Mucosa of descending colon (tissue), 3 donors: ENCODE measurements at regions not wholly inside any gene's neighbourhood (a gene's known extent, or its start where the extent isn't known, plus 50 kb on each side); places are given as distances from the start of the nearest gene placed in this dataset.

ENCODE experiments used
- ATAC-seq: fragments of 200-7000 bp; cut with Tn5 transposase; one replicate; pipeline ENCODE4 v1.9.1; 2020; ENCODE audit warnings: mild to moderate bottlenecking, moderate library complexity
- DNase-seq, 3 donors: peaks; one replicate each; pipeline ENCODE4 v3.0.0-alpha.2; 2020
- H3K36me3 ChIP-seq: fragments of 200-600 bp; one replicate; pipeline ENCODE4 v1.8.0; 2021; ENCODE audit warnings: low read depth, mild to moderate bottlenecking
- H3K4me1 ChIP-seq: fragments of 200-600 bp; one replicate; pipeline ENCODE4 v1.8.0; 2021; ENCODE audit warnings: low read depth, mild to moderate bottlenecking
- H3K4me3 ChIP-seq: fragments of 200-600 bp; one replicate; pipeline ENCODE4 v1.8.0; 2021; ENCODE audit warnings: mild to moderate bottlenecking
- H3K9me3 ChIP-seq: fragments of 200-600 bp; one replicate; pipeline ENCODE4 v1.8.0; 2021; ENCODE audit warnings: mild to moderate bottlenecking
- intact Hi-C, 2 donors: fragments of 100-400 bp; cut with DNase I in 1 of 2; cut with micrococcal nuclease in 1 of 2; formaldehyde crosslinking; loops; one replicate each; pipeline versions ENCODE4 v1.11.0 to v1.11.1; 2022; cut with DNase I, micrococcal nuclease
- TF ChIP-seq, protein P1 (sequence below): fragments of 200-600 bp; IDR thresholded peaks from one replicate; pipeline ENCODE4 v1.8.0; 2022; ENCODE audit warnings: antibody characterized with exemption, mild to moderate bottlenecking
- donor health status: DM: no; HTN: no; CAD: no; lungs with moderate emphysema.
- donor health status: DM: no; HTN: no; CAD: no.
- donor health status: DM: no; HTN: yes; CAD: no.

DNA sequence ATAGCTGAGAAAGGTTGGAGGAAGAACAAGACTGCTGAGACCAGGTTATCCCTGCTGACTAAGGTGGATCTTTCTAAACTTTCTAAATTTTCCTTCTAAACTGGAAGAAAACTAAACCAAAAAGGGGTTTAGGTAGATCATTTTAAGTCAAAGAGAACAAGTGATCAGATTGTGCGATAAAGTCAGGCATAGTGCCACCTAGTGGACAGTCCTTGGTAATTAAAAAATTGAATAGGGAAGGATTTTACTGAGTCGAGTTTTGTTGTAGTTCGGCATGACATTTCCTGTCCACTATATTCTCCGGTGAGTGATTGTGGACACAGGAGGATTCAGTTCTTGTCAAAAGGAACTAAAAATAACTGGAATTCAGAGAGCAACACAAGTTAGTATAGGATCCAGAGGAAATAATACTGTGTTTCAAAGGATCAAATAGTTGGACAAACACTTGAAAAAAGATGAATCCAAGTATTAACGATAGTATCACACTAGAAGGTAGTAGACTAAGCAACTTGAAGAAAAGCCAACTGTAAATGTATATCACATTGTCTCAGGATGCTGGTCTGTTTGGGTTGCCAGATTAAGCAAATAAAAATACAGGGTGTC, 1236.4 kb downstream of the FAM181B start:
- H3K4me3 ChIP-seq: no peak overlapping the region
- H3K36me3 ChIP-seq: no peaks in the 10 kb centered on the region
- TF ChIP-seq, protein P1, sequence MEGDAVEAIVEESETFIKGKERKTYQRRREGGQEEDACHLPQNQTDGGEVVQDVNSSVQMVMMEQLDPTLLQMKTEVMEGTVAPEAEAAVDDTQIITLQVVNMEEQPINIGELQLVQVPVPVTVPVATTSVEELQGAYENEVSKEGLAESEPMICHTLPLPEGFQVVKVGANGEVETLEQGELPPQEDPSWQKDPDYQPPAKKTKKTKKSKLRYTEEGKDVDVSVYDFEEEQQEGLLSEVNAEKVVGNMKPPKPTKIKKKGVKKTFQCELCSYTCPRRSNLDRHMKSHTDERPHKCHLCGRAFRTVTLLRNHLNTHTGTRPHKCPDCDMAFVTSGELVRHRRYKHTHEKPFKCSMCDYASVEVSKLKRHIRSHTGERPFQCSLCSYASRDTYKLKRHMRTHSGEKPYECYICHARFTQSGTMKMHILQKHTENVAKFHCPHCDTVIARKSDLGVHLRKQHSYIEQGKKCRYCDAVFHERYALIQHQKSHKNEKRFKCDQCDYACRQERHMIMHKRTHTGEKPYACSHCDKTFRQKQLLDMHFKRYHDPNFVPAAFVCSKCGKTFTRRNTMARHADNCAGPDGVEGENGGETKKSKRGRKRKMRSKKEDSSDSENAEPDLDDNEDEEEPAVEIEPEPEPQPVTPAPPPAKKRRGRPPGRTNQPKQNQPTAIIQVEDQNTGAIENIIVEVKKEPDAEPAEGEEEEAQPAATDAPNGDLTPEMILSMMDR: peak; percentile 47
- ATAC-seq: peak; percentile 67
- no peaks in the 10 kb centered on the region for H3K9me3 ChIP-seq
- intact Hi-C loops: no loop called here
- peak in 1 of 3 donors; percentile 56 for DNase-seq
- H3K4me1 ChIP-seq: no peaks in the 10 kb centered on the region

- TF ChIP-seq, protein P1: no peak
- ATAC-seq: no peak
- Histone ChIP-seq H3K4me3 (no peak overlapping the region), H3K36me3 (no peaks in the 10 kb centered on the region), H3K4me1 (no peaks in the 10 kb centered on the region), H3K9me3 (no peaks in the 10 kb centered on the region)
- DNase-seq: no peak
- intact Hi-C loops: no loop called here
Measured at GRCh38 chr11:81496601-81497000, 1237.1 kb downstream of the FAM181B start.

- Histone ChIP-seq H3K9me3 (no peaks in the 10 kb centered on the region), H3K4me1 (no peaks in the 10 kb centered on the region), H3K4me3 (no peak overlapping the region), H3K36me3 (no peaks in the 10 kb centered on the region)
- DNase-seq: no peak
- no peak for ATAC-seq
- TF ChIP-seq, protein P1: no peak
- intact Hi-C loops: no loop called here
Measured at GRCh38 chr11:81495699-81496292, 1237.9 kb downstream of the FAM181B start.

GRCh38 chr11:81494431-81494830, 1239.2 kb downstream of the FAM181B start:
- TF ChIP-seq, protein P1: no peak
- ATAC-seq: no peak
- H3K4me1 ChIP-seq: no peaks in the 10 kb centered on the region
- H3K4me3 ChIP-seq: no peak overlapping the region
- no peaks in the 10 kb centered on the region for H3K36me3 ChIP-seq
- intact Hi-C loops: no loop called here
- no peak for DNase-seq
- H3K9me3 ChIP-seq: no peaks in the 10 kb centered on the region

- H3K9me3 ChIP-seq: no peaks in the 10 kb centered on the region
- intact Hi-C loops: no loop called here
- H3K4me3 ChIP-seq: no peak overlapping the region
- no peak for ATAC-seq
- no peak for DNase-seq
- no peaks in the 10 kb centered on the region for H3K36me3 ChIP-seq
- TF ChIP-seq, protein P1: no peak
- H3K4me1 ChIP-seq: no peaks in the 10 kb centered on the region
Measured at GRCh38 chr11:81492923-81493445, 1240.7 kb downstream of the FAM181B start.
